SK-N-MC (cell line): ENCODE measurements at regions not wholly inside any gene's neighbourhood (a gene's known extent, or its start where the extent isn't known, plus 50 kb on each side); places are given as distances from the start of the nearest gene placed in this dataset.

Experiments
- EZH2 ChIP-seq: fragments of 200-600 bp; sonication (generic); IDR thresholded peaks from one replicate; pipeline ENCODE4 v1.6.1; 2017; ENCODE audit warnings: antibody characterized with exemption
- POLR2AphosphoS5 ChIP-seq: IDR thresholded peaks from 2 replicates; pipeline ENCODE4 v1.6.1; 2012; ENCODE audit warnings: mild to moderate bottlenecking, low read depth, low read length, borderline replicate concordance

- no peak for TF ChIP-seq EZH2
- no peak for TF ChIP-seq POLR2AphosphoS5
Measured at GRCh38 chr2:16368951-16369350, 296.7 kb downstream of the CYRIA start.
